ENCODE measurements at regions not wholly inside any gene's neighbourhood (a gene's known extent, or its start where the extent isn't known, plus 50 kb on each side); places are given as distances from the start of the nearest gene placed in this dataset.

- no peak overlapping the region for H3K4me3 ChIP-seq (ENCODE audit: low read depth, low read length)
- TF ChIP-seq MYC (IDR thresholded peaks at IDR 0.05; ENCODE audit: low read depth, low read length) (no peak), MAX (IDR thresholded peaks at IDR 0.05; ENCODE audit: low read depth, low read length) (no peak), CTCF (IDR thresholded peaks at IDR 0.05; ENCODE audit: low read depth, low read length) (no peak), POLR2A (IDR thresholded peaks at IDR 0.05; ENCODE audit: extremely low read depth, insufficient read length) (no peak)
- DNase-seq (ENCODE audit: low read depth): no peak
Observed at GRCh38 chr2:5898667-5899066, 206.5 kb downstream of the SOX11 start.

- TF ChIP-seq MAX (IDR thresholded peaks at IDR 0.05; ENCODE audit: low read depth, low read length) (no peak), POLR2A (IDR thresholded peaks at IDR 0.05; ENCODE audit: extremely low read depth, insufficient read length) (no peak), MYC (IDR thresholded peaks at IDR 0.05; ENCODE audit: low read depth, low read length) (no peak), CTCF (IDR thresholded peaks at IDR 0.05; ENCODE audit: low read depth, low read length) (no peak)
- no peak for DNase-seq (ENCODE audit: low read depth)
- H3K4me3 ChIP-seq (ENCODE audit: low read depth, low read length): no peak overlapping the region
Observed at GRCh38 chr2:5905661-5906060, 213.5 kb downstream of the SOX11 start.

GRCh38 chr2:5908071-5908470 lies 215.9 kb downstream of the SOX11 start:
- no peak for DNase-seq (ENCODE audit: low read depth)
- no peak overlapping the region for H3K4me3 ChIP-seq (ENCODE audit: low read depth, low read length)
- TF ChIP-seq MAX (IDR thresholded peaks at IDR 0.05; ENCODE audit: low read depth, low read length): no peak
- TF ChIP-seq MYC (IDR thresholded peaks at IDR 0.05; ENCODE audit: low read depth, low read length): no peak
- TF ChIP-seq CTCF (IDR thresholded peaks at IDR 0.05; ENCODE audit: low read depth, low read length): no peak

- H3K4me3 ChIP-seq (ENCODE audit: low read depth, low read length): no peak overlapping the region
- DNase-seq (ENCODE audit: low read depth): no peak
Observed at GRCh38 chr2:5911718-5912117, 219.5 kb downstream of the SOX11 start.

DNA sequence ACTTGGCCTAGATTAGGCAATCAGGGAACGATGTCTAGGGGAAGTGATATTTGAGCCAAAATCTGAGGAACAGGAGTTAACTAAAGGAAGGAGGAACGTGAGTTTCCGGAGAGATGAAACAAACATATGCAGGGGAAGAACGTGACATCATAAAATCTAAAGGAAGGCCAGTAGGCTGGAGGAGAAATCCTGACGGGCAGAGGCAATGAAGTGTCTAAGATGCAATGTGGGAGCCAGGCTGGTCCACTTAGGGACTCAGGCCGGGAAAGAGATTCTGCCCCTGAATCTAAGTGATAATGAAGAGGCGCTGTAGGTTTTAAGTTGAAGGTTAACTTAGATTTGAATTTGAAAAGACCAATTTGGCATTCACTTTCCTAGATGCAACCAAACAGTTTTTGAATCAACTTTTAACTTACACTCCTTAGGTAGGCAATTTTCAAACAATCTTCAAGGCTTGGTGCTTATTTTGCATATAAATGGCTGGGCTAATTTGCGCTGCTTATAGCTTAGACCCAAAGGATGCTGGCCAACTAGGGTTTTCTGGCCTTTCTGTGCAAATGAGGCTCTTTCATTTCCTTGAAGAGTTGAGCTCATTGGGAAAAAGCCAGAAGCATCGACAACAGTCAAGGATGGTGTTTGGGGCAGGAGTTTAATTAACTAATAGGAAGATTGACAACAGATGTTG lies 221.7 kb downstream of the SOX11 start:
- no peak overlapping the region for H3K4me3 ChIP-seq (ENCODE audit: low read depth, low read length)
- no peak for DNase-seq (ENCODE audit: low read depth)
- TF ChIP-seq CTCF (IDR thresholded peaks at IDR 0.05; ENCODE audit: low read depth, low read length): no peak
- no peak for TF ChIP-seq MAX (IDR thresholded peaks at IDR 0.05; ENCODE audit: low read depth, low read length)
- TF ChIP-seq MYC (IDR thresholded peaks at IDR 0.05; ENCODE audit: low read depth, low read length): no peak
- TF ChIP-seq POLR2A (IDR thresholded peaks at IDR 0.05; ENCODE audit: extremely low read depth, insufficient read length): no peak

More at GRCh38 chr2:5911718-5912117, 219.5 kb downstream of the SOX11 start:
- TF ChIP-seq MAX (IDR thresholded peaks at IDR 0.05; ENCODE audit: low read depth, low read length) (no peak), CTCF (IDR thresholded peaks at IDR 0.05; ENCODE audit: low read depth, low read length) (no peak), MYC (IDR thresholded peaks at IDR 0.05; ENCODE audit: low read depth, low read length) (no peak), POLR2A (IDR thresholded peaks at IDR 0.05; ENCODE audit: extremely low read depth, insufficient read length) (no peak)
